Peyer's patch (tissue), 4 donors: ENCODE measurements at regions not wholly inside any gene's neighbourhood (a gene's known extent, or its start where the extent isn't known, plus 50 kb on each side); places are given as distances from the start of the nearest gene placed in this dataset.

Experiments
- POLR2A ChIP-seq, 2 donors: fragments of 450-650 bp; IDR thresholded peaks; one replicate each; pipeline ENCODE4 v1.5.1; 2017; ENCODE audit warnings: antibody characterized with exemption in 2 of 2, mild to moderate bottlenecking in 2 of 2, moderate library complexity in 2 of 2
- TF ChIP-seq, protein P1 (sequence below), 6 experiments: fragments of 450-650 bp in 4 of 6; fragments of 200-600 bp in 2 of 6; sonication (generic) in 1 of 6; IDR thresholded peaks; one replicate each; pipeline ENCODE4 v1.5.1; 2017 to 2019; ENCODE audit warnings: antibody characterized with exemption in 6 of 6, mild to moderate bottlenecking in 3 of 6, moderate library complexity in 1 of 6

DNA sequence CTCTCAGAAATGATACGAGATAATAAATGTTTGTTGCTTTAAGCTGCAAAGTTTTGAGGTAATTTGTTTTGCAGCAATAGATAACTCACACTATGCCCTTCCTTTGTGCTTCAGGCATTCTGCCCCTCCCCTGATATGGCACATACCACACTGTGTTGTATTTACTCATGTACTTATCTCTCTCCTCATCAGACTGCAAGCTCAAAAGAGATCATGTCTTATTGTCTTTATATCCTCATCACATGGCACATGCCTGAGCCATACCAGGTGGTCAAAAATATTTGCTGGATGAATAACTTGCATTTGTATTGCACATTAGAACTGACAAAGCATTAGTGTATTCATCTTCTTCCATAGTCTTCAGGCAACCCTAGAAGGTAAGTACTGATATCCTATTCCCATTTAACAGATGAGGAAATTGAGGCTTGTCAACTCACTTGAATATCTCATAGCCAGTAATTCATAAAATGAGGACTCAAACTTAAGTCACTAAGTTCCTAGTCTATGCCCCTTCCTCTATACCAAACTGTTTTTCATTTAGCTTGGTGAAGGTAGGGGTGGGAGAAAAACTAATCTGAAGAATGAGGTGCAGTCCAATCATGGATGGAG lies 83.9 kb upstream of the EED start:
- TF ChIP-seq, protein P1, sequence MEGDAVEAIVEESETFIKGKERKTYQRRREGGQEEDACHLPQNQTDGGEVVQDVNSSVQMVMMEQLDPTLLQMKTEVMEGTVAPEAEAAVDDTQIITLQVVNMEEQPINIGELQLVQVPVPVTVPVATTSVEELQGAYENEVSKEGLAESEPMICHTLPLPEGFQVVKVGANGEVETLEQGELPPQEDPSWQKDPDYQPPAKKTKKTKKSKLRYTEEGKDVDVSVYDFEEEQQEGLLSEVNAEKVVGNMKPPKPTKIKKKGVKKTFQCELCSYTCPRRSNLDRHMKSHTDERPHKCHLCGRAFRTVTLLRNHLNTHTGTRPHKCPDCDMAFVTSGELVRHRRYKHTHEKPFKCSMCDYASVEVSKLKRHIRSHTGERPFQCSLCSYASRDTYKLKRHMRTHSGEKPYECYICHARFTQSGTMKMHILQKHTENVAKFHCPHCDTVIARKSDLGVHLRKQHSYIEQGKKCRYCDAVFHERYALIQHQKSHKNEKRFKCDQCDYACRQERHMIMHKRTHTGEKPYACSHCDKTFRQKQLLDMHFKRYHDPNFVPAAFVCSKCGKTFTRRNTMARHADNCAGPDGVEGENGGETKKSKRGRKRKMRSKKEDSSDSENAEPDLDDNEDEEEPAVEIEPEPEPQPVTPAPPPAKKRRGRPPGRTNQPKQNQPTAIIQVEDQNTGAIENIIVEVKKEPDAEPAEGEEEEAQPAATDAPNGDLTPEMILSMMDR (IDR thresholded peaks at IDR 0.05), result no peak
- no peak for TF ChIP-seq POLR2A (IDR thresholded peaks at IDR 0.05)
